Kidney epithelial cell (primary cell): ENCODE measurements at regions not wholly inside any gene's neighbourhood (a gene's known extent, or its start where the extent isn't known, plus 50 kb on each side); places are given as distances from the start of the nearest gene placed in this dataset.

Experiments
- DNase-seq: peaks from one replicate; pipeline ENCODE4 v3.0.0-alpha.2; 2010; ENCODE audit warnings: low read depth
- H3K27me3 ChIP-seq: 2 replicates; pipeline ENCODE4 v1.6.0; 2011; ENCODE audit warnings: low read length; ENCODE audit not compliant: control insufficient read depth, insufficient read depth
- H3K36me3 ChIP-seq: 2 replicates; pipeline ENCODE4 v1.5.1; 2011; ENCODE audit warnings: low read length; ENCODE audit not compliant: control insufficient read depth, insufficient read depth
- H3K4me3 ChIP-seq: 2 replicates; pipeline ENCODE4 v1.5.1; 2011; ENCODE audit warnings: low read depth, mild to moderate bottlenecking, control low read depth, low read length
- CTCF ChIP-seq: IDR thresholded peaks from 2 replicates; pipeline ENCODE4 v1.5.1; 2011; ENCODE audit warnings: mild to moderate bottlenecking, moderate library complexity, low read length, control low read depth, inconsistent platforms; ENCODE audit not compliant: insufficient read depth, poor library complexity, severe bottlenecking

- Histone ChIP-seq H3K36me3 (no peaks in the 10 kb centered on the region), H3K27me3 (no peaks in the 10 kb centered on the region), H3K4me3 (no peak overlapping the region)
- TF ChIP-seq CTCF: no peak
- no peak for DNase-seq
These were observed 277.9 kb upstream of the BMP2 start for GRCh38 chr20:6489361-6490171.

- no peak for DNase-seq
- no peak overlapping the region for H3K4me3 ChIP-seq
- H3K27me3 ChIP-seq: no peaks in the 10 kb centered on the region
- no peaks in the 10 kb centered on the region for H3K36me3 ChIP-seq
- TF ChIP-seq CTCF: no peak
These were observed 282.1 kb upstream of the BMP2 start for GRCh38 chr20:6485351-6485750.

- H3K27me3 ChIP-seq: no peaks in the 10 kb centered on the region
- no peak overlapping the region for H3K4me3 ChIP-seq
- H3K36me3 ChIP-seq: no peaks in the 10 kb centered on the region
- no peak for DNase-seq
- no peak for TF ChIP-seq CTCF
These were observed 283.8 kb upstream of the BMP2 start for GRCh38 chr20:6483727-6484126.

GRCh38 chr20:6482486-6482885 is 285.0 kb upstream of the BMP2 start:
- Histone ChIP-seq H3K4me3 (no peak overlapping the region), H3K36me3 (no peaks in the 10 kb centered on the region), H3K27me3 (no peaks in the 10 kb centered on the region)
- no peak for TF ChIP-seq CTCF
- DNase-seq: no peak

- Histone ChIP-seq H3K4me3 (no peak overlapping the region), H3K27me3 (no peaks in the 10 kb centered on the region), H3K36me3 (no peaks in the 10 kb centered on the region)
- DNase-seq: no peak
- TF ChIP-seq CTCF: no peak
These were observed 286.9 kb upstream of the BMP2 start for GRCh38 chr20:6480328-6481200.
